Dedifferentiated amniotic fluid mesenchymal stem cell (primary cell): ENCODE measurements at regions not wholly inside any gene's neighbourhood (a gene's known extent, or its start where the extent isn't known, plus 50 kb on each side); places are given as distances from the start of the nearest gene placed in this dataset.
"Not testable (repeated sequence)": the region's sequence is repeated elsewhere in the genome, so short reads cannot be mapped to it uniquely, and the experiment has no call there.

Experiments
- DNase-seq: peaks from one replicate; pipeline ENCODE4 v3.0.0-alpha.2; 2016; ENCODE audit errors: extremely low spot score

DNA sequence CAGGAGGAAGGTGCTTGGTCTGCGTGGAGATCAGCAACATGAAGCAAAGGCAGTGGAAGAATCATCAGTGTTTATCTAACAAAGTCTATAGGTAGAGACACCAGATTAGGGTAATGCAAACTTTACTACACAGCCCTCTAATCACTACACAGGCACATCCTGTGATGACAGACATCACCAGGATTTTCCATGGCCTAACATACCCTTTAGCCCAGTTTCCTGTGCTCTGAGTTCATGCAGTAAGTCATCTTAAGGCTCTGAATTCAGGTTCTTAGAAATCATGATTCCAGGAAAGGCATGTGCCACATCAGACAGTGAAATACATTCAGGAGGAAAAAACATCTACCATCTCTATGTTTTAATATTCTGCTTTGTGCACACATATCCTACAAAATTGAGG is 708.5 kb upstream of the SLC8A1 start:
- DNase-seq: no peak

GRCh38 chr2:41167014-41167413 is 715.1 kb upstream of the SLC8A1 start:
- no peak for DNase-seq

GRCh38 chr2:41169744-41170143 is 717.9 kb upstream of the SLC8A1 start:
- no peak for DNase-seq

GRCh38 chr2:41170589-41170988 is 718.7 kb upstream of the SLC8A1 start:
- DNase-seq: no peak

GRCh38 chr2:41180387-41180786 is 728.5 kb upstream of the SLC8A1 start:
- DNase-seq: no peak

- DNase-seq: no peak
Observed at GRCh38 chr2:41182961-41183360, 731.1 kb upstream of the SLC8A1 start.

DNA sequence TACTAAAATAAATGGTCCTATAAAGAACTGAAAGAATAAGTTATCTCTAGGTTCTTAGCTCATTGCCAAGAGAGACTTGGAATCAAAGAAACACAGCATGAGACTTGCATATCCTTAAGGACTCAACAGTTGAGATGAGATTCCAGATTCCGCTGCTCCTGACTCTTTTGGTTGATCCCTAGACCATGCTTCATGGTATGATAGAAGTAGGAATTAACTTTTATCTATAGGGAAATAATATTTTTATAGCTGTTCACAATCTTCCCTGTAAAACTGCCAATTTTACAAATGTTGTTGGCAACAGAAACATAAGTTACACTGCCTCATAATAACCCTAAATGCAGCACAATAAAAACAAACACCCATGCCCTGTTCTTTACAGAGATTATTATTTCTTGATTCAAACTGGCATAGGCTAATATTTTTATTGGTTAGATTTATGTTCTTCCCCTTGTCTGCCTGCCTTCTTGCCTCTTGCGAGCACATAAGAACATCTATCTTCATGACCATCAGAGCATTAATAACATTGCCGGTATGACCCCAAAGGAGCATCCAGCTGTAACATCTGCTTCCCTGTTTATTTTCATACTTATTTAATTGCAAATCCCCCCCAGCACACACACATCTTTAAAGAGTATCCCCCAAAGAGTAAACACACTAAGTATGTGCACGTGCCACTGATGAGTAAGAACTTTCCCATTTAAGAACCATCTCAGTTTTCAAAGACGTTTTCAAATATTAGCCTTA is 735.7 kb upstream of the SLC8A1 start:
- DNase-seq: no peak

GRCh38 chr2:41194230-41194629 is 742.3 kb upstream of the SLC8A1 start:
- DNase-seq: no peak

- no peak for DNase-seq
Observed at GRCh38 chr2:41197781-41198180, 745.9 kb upstream of the SLC8A1 start.

DNA sequence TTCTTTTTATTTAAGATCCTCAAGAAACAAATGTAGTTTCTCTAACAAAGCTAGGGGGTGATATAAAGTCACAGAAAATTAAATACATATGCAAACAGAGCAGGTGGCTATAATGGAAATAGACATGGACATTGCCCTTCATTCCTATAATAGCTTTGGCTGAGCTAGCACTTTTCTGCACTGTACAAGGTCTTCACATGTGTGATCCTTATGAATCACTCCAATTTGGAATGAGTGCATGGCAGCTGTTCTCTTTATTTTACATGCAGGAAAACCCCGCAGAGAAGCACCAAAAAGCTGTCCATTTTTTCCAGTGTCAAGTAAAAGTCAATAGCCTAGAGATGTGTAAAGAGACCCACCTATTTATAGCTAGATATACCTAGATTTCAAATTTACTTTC is 747.4 kb upstream of the SLC8A1 start:
- DNase-seq: no peak

DNA sequence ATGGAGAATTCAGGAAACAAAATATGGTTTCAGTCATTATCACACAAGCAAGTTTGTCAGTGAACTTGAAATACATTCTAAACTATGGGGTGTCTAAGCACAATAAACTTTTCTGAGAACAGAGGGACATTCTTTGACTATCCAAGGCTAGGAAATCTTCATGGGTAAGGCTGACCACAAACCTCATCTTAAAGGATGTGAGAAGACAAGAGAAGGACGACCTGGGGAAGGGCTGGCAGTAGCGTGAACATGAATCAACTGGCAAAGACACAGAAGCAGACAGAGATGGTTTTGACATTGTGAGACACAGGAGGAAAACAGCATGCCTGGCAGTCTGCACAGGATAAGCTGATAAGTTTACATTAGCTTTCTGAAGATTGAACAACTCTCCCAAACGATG is 752.4 kb upstream of the SLC8A1 start:
- DNase-seq: no peak

GRCh38 chr2:41206004-41206403 is 754.1 kb upstream of the SLC8A1 start:
- DNase-seq: no peak

DNA sequence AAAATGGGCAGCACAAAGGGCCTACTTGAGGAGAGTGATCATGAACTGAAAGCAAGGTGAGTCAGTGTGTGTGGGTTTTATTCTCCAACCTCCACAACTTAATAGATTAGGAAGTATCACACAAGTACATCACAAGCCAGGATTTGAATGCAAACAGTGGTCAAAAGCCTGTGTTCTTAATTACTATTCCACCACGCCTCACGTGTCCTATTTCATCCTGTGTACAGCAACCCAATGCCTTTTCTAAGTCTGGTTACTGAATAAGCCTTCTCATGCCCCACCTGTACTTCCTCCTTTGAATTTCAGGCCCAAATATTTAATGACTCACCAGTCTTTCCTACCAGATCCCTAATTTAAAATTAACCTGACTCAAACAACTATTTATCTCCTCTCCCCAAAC is 755.7 kb upstream of the SLC8A1 start:
- no peak for DNase-seq

DNA sequence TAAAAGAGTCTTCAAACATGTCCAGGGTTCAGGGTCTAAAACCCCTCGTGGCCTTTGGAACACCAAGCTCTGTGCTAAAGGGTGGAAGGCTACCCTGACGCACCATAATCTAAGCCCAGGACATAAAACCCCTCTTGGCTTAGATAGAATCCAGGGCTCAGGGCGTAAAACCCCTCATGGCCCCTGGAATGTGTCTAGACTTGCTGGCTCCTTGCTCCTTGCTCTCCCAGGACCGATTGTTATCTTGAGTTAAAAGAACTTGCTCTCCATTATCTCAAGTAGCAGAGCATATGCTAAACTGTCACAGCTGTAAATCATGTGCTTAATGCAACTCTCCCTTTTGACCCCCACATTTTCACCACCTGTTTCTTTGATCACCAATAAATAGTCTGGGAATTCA is 758.1 kb upstream of the SLC8A1 start:
- DNase-seq: not testable (repeated sequence)

GRCh38 chr2:41216978-41217377 is 765.1 kb upstream of the SLC8A1 start:
- DNase-seq: no peak

- DNase-seq: no peak
Observed at GRCh38 chr2:41222593-41222992, 770.7 kb upstream of the SLC8A1 start.

DNA sequence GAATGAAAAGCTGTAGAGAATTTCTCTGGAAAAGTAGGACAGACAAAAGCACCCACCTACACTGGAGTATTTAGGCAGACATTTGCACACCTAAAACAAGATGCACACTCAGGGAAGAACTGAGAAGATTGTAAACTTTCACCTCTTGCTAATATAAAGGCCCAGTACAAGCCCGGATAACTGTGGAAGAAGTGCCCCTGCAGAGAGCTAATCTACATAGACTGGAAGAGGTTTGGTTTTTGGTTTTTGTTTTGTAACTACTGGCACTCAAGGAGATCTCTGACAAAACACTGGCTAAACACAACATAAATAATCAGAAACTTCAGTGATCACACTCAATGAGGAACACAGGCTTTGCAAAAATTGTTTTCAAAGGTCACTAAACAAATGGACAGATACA is 782.2 kb upstream of the SLC8A1 start:
- no peak for DNase-seq

- no peak for DNase-seq
Observed at GRCh38 chr2:41241325-41242000, 789.6 kb upstream of the SLC8A1 start.

GRCh38 chr2:41242001-41242331 is 790.1 kb upstream of the SLC8A1 start:
- no peak for DNase-seq

GRCh38 chr2:41267929-41268659 is 779.7 kb upstream of the PKDCC start:
- DNase-seq: no peak

GRCh38 chr2:41283079-41283775 is 764.6 kb upstream of the PKDCC start:
- DNase-seq: no peak

GRCh38 chr2:41293491-41293890 is 754.3 kb upstream of the PKDCC start:
- no peak for DNase-seq
